HCT116 (cell line): ENCODE measurements at regions not wholly inside any gene's neighbourhood (a gene's known extent, or its start where the extent isn't known, plus 50 kb on each side); places are given as distances from the start of the nearest gene placed in this dataset.

Experiments
- CBX3 ChIP-seq: IDR thresholded peaks from 2 replicates; pipeline ENCODE4 v1.6.1; 2012; ENCODE audit warnings: low read depth
- CTCF ChIP-seq, 3 experiments: fragments of 200-600 bp in 1 of 3; sonication (generic) in 1 of 3; IDR thresholded peaks in 2 of 3; conservative IDR thresholded peaks in 1 of 3; 2 replicates each; pipeline ENCODE4 v1.5.1; 2012 to 2017; ENCODE audit warnings: low read depth in 2 of 3, low read length in 2 of 3, antibody characterized with exemption in 1 of 3, borderline replicate concordance in 1 of 3, control low read depth in 1 of 3, mild to moderate bottlenecking in 1 of 3, mixed read lengths in 1 of 3, mixed run types in 1 of 3, moderate library complexity in 1 of 3; ENCODE audit not compliant: insufficient read depth in 1 of 3
- EGR1 ChIP-seq: IDR thresholded peaks from 2 replicates; pipeline ENCODE4 v1.6.1; 2012; ENCODE audit warnings: low read depth
- EZH2 ChIP-seq: fragments of 200-600 bp; sonication (generic); IDR thresholded peaks from 2 replicates; pipeline ENCODE4 v1.6.1; 2017; ENCODE audit warnings: antibody characterized with exemption, mixed run types
- EZH2phosphoT487 ChIP-seq: fragments of 200-600 bp; IDR thresholded peaks from 2 replicates; pipeline ENCODE4 v1.6.1; 2018; ENCODE audit warnings: antibody characterized with exemption, borderline replicate concordance
- FOSL1 ChIP-seq: IDR thresholded peaks from 2 replicates; pipeline ENCODE4 v1.6.1; 2012; ENCODE audit warnings: low read depth
- JUND ChIP-seq: IDR thresholded peaks from 2 replicates; pipeline ENCODE4 v1.6.1; 2012
- POLR2A ChIP-seq: IDR thresholded peaks from 2 replicates; pipeline ENCODE4 v1.7.0; 2011; ENCODE audit warnings: borderline replicate concordance; ENCODE audit not compliant: insufficient read depth, insufficient read length; ENCODE audit errors: extremely low read depth
- POLR2AphosphoS5 ChIP-seq: IDR thresholded peaks from 2 replicates; pipeline ENCODE4 v1.6.1; 2011; ENCODE audit warnings: mild to moderate bottlenecking, low read depth, low read length, moderate library complexity
- RAD21 ChIP-seq: IDR thresholded peaks from 2 replicates; pipeline ENCODE4 v1.6.1; 2012; ENCODE audit warnings: low read depth, mild to moderate bottlenecking
- SRF ChIP-seq: IDR thresholded peaks from 2 replicates; pipeline ENCODE4 v1.6.1; 2012; ENCODE audit warnings: low read depth
- TCF7L2 ChIP-seq: IDR thresholded peaks from 2 replicates; pipeline ENCODE4 v1.7.0; 2011; ENCODE audit warnings: borderline replicate concordance, inconsistent platforms; ENCODE audit not compliant: insufficient read depth, insufficient read length; ENCODE audit errors: extremely low read depth
- YY1 ChIP-seq: IDR thresholded peaks from 2 replicates; pipeline ENCODE4 v1.6.1; 2011; ENCODE audit warnings: low read length, low read depth, moderate library complexity, mild to moderate bottlenecking; ENCODE audit not compliant: insufficient replicate concordance; ENCODE audit errors: extremely low read depth
- ZNF274 ChIP-seq: fragments of 200-500 bp; sonication (Bioruptor generic); IDR thresholded peaks from 2 replicates; pipeline ENCODE4 v1.6.1; 2014; ENCODE audit warnings: mild to moderate bottlenecking, low read depth, low read length, inconsistent platforms

- TF ChIP-seq CTCF (IDR thresholded peaks at IDR 0.05 in 2 of 3, conservative IDR thresholded peaks at IDR 0.05 in 1 of 3; ENCODE audit: borderline replicate concordance in 1 of 3, insufficient read depth in 1 of 3, low read depth in 2 of 3, low read length in 2 of 3) (no peak), POLR2A (no peak), EZH2phosphoT487 (no peak), ZNF274 (no peak), RAD21 (no peak), EZH2 (no peak), TCF7L2 (no peak), JUND (no peak), CBX3 (no peak), POLR2AphosphoS5 (no peak), YY1 (no peak), SRF (no peak), EGR1 (no peak), FOSL1 (no peak)
Measured at GRCh38 chr7:156094350-156095146, 282.3 kb upstream of the SHH start.
